ENCODE measurements at regions not wholly inside any gene's neighbourhood (a gene's known extent, or its start where the extent isn't known, plus 50 kb on each side); places are given as distances from the start of the nearest gene placed in this dataset.
"Not testable (repeated sequence)": the region's sequence is repeated elsewhere in the genome, so short reads cannot be mapped to it uniquely, and the experiment has no call there.

DNA sequence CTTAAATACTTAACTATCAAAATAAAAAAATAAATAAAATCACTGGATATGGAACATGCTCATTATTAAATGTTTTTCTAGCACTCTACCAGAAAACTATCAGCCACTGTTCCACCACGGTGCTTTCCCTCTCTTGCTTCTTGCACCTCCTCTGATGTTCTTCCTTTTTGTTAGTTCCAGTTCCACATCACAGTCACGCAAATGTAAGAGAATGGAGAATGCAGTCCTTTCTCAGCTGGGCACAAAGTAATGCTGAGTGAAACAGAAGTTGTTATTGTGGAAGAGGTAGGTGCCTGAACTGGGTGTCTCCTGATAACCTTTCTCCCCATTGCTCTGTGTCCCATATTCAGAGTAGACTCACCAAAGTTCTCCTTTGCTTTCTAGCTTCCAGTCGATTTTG, 1116.9 kb upstream of the TMEM132C start:
- Histone ChIP-seq H3K27me3 (ENCODE audit: insufficient read depth, low read length) (no peaks in the 10 kb centered on the region), H3K4me1 (ENCODE audit: insufficient read depth, low read length) (no peaks in the 10 kb centered on the region), H3K4me3 (ENCODE audit: low read length) (no peak overlapping the region), H3K36me3 (ENCODE audit: insufficient read depth, low read length) (no peaks in the 10 kb centered on the region), H2AFZ (ENCODE audit: low read depth, low read length) (no peak overlapping the region), H3K9me3 (ENCODE audit: low read length) (no peaks in the 10 kb centered on the region)

DNA sequence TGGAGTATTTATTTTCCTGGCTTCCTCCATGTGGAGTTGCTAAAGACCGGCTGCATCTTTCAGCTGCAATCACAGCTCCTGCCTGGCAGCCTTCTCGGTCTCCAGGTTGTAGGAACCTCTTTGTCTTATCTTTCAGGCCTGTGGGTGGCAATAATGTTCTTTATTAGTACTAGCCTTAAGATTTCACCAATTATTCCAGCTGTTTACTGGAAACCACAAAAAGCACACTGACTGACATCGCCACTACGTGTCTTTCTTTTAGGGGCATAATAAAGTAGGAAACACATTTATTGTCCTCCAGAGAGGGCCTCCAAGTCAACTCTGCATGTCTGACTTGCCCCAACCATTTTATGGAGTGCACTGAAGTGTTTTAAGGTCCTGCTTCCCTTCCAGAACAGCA, 1116.5 kb upstream of the TMEM132C start:
- Histone ChIP-seq H2AFZ (ENCODE audit: low read depth, low read length) (no peak overlapping the region), H3K4me3 (ENCODE audit: low read length) (no peak overlapping the region), H3K4me1 (ENCODE audit: insufficient read depth, low read length) (no peaks in the 10 kb centered on the region), H3K9me3 (ENCODE audit: low read length) (no peaks in the 10 kb centered on the region), H3K27me3 (ENCODE audit: insufficient read depth, low read length) (no peaks in the 10 kb centered on the region), H3K36me3 (ENCODE audit: insufficient read depth, low read length) (no peaks in the 10 kb centered on the region)

DNA sequence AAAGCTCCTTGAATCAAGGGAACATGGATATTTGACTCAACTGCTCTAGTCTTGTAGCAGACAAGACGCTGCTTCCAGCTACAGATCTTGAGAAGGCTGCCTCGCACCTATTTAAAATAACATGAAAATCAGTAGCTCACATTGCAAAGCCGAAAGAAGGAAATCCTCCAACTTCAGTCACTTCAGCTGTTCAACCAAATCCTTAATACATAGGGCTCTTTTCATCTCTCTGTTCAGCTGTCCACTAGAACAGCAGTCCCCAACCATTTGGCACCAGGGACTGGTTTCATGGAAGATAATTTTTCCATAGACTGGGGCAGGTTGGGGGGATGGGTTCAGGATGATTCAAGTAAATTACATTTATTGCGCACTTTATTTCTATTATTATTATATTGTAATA, 1116.0 kb upstream of the TMEM132C start:
- Histone ChIP-seq H3K4me3 (ENCODE audit: low read length) (no peak overlapping the region), H3K27me3 (ENCODE audit: insufficient read depth, low read length) (no peaks in the 10 kb centered on the region), H2AFZ (ENCODE audit: low read depth, low read length) (no peak overlapping the region), H3K36me3 (ENCODE audit: insufficient read depth, low read length) (no peaks in the 10 kb centered on the region), H3K4me1 (ENCODE audit: insufficient read depth, low read length) (no peaks in the 10 kb centered on the region), H3K9me3 (ENCODE audit: low read length) (no peaks in the 10 kb centered on the region)

DNA sequence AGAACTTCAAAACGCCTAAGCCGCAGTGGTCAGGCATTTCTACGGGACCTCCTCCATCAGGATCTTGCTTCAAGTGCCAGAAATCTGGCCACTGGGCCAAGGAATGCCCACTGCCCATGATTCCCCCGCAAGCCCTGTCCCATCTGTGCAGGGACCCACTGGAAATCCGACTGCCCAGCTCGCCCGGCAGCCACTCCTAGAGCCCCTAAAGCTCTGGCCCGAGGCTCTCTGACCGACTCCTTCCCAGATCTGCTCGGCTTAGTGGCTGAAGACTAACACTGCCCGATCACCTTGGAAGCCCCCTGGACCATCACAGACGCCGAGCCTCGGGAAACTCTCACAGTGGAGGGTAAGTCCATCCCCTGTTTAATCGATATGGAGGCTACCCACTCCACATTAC, 1113.0 kb upstream of the TMEM132C start:
- Histone ChIP-seq H3K27me3 (ENCODE audit: insufficient read depth, low read length) (no peaks in the 10 kb centered on the region), H3K4me3 (ENCODE audit: low read length) (no peak overlapping the region), H3K36me3 (ENCODE audit: insufficient read depth, low read length) (no peaks in the 10 kb centered on the region), H3K9me3 (ENCODE audit: low read length) (no peaks in the 10 kb centered on the region), H2AFZ (ENCODE audit: low read depth, low read length) (no peak overlapping the region), H3K4me1 (ENCODE audit: insufficient read depth, low read length) (no peaks in the 10 kb centered on the region)

DNA sequence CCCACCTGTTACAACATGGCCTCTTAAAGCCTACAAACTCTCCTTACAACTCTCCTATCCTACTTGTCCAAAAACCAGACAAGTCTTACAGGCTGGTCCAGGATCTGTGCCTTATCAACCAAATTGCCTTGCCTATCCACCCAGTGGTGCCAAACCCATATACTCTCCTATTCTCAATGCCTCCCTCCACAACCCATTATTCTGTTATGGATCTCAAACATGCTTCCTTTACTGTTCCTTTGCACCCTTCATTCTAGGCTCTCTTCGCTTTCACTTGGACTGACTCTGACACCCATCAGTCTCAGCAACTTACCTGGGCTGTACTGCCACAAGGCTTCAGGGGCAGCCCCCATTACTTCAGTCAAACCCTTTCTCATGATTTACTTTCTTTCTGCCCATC, 1112.1 kb upstream of the TMEM132C start:
- not testable (repeated sequence) for H3K4me3 ChIP-seq (ENCODE audit: low read length); H3K9me3 ChIP-seq (ENCODE audit: low read length); H2AFZ ChIP-seq (ENCODE audit: low read depth, low read length); H3K36me3 ChIP-seq (ENCODE audit: insufficient read depth, low read length); H3K4me1 ChIP-seq (ENCODE audit: insufficient read depth, low read length); H3K27me3 ChIP-seq (ENCODE audit: insufficient read depth, low read length)

DNA sequence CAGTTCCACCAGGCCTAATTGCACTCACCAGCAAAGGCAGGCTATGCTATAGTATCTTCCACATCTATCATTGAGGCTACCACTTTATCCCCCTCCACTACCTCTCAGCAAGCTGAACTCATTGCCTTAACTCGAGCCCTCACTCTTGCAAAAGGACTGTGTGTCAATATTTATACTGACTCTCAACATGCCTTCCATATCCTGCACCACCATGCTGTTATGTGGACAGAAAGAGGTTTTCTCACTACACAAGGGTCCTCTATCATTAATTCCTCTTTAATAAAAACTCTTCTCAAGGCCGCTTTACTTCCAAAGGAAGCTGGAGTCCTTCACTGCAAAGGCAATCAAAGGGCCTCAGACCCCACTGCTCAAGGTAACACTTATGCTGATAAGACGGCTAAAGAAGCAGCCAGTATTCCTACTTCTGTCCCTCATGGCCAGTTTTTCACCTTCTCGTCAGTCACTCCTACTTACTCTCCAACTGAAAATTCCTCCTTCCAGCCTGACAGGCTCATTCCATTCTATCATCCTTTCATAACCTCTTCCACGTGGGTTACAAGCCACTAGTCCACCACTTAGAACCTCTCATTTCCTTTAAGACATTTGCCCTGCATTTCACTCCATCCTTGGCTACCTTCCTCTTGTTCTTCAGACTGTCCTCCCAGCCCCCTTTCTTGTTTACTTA, 1110.9 kb upstream of the TMEM132C start:
- not testable (repeated sequence) for H3K4me3 ChIP-seq (ENCODE audit: low read length); H3K4me1 ChIP-seq (ENCODE audit: insufficient read depth, low read length); H3K9me3 ChIP-seq (ENCODE audit: low read length); H3K36me3 ChIP-seq (ENCODE audit: insufficient read depth, low read length); H2AFZ ChIP-seq (ENCODE audit: low read depth, low read length); H3K27me3 ChIP-seq (ENCODE audit: insufficient read depth, low read length)

DNA sequence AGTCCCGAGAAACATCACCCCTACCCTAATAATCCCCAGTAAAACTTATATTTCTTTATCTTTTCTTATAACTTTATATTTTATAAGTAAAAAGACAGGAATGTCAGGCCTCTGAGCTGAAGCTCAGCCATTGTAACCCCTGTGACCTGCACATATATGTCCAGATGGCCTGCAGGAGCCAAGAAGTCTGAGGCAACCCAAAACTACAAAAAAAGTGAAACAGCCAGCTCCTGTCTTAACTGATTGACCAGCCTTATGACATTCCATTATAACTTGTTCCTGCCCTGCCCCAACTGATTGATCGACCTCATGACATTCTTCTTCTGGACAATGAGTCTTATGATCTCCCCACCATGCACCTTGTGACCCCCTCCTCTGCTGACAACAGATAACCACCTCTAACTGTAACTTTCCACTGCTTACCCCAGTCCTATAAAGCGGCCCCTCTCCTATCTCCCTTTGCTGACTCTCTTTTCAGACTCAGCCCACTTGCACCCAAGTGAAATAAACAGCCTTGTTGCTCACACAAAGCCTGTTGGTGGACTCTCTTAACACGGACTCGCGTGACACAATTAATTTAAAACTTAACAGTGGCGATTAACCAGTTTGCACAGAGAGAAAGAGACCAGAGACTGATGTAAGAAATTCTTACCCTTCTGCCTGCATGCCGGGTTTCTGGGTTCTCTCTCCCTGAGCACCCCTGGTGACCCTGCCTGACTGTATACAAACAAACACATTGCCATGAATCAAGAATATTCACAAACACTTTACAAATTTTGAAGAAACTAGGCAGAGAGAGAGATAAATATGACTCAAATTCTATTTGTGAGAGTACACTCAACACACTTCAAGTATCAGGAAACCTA, 1109.2 kb upstream of the TMEM132C start:
- H3K4me3 ChIP-seq (ENCODE audit: low read length); H3K9me3 ChIP-seq (ENCODE audit: low read length); H3K36me3 ChIP-seq (ENCODE audit: insufficient read depth, low read length); H3K27me3 ChIP-seq (ENCODE audit: insufficient read depth, low read length); H2AFZ ChIP-seq (ENCODE audit: low read depth, low read length); H3K4me1 ChIP-seq (ENCODE audit: insufficient read depth, low read length): not testable (repeated sequence)

DNA sequence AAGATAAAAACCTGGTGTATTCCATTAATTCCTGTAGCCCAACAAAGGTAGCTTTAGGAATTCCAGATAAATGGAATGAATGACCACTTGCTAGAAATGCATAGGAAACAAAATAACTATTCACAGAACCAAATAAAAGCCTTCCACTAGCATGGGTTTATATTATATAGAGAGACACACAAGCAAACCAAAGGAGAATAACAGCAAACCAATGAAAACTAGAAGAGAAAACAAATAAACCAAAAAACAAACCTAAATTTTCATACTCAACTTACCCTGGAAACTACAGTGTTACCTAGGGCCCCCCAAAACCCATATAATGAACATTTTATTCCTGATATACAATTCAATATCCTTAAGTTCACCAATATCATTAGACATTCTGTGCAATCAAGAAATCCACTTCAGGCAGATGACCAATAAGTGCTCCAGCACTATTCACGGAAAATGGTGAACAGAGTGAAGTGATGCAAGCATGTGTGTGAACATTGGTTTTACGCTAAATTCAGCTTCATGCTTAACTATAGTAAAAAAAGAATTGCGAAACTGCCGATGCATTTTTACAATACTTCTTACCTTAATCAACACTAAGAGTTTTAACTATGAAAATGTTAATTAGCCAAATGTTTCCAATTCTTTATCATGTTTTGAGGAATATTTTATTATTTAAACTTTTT, 1108.4 kb upstream of the TMEM132C start:
- Histone ChIP-seq H3K4me1 (ENCODE audit: insufficient read depth, low read length) (no peaks in the 10 kb centered on the region), H3K36me3 (ENCODE audit: insufficient read depth, low read length) (no peaks in the 10 kb centered on the region), H2AFZ (ENCODE audit: low read depth, low read length) (no peak overlapping the region), H3K27me3 (ENCODE audit: insufficient read depth, low read length) (no peaks in the 10 kb centered on the region), H3K9me3 (ENCODE audit: low read length) (no peaks in the 10 kb centered on the region), H3K4me3 (ENCODE audit: low read length) (no peak overlapping the region)

DNA sequence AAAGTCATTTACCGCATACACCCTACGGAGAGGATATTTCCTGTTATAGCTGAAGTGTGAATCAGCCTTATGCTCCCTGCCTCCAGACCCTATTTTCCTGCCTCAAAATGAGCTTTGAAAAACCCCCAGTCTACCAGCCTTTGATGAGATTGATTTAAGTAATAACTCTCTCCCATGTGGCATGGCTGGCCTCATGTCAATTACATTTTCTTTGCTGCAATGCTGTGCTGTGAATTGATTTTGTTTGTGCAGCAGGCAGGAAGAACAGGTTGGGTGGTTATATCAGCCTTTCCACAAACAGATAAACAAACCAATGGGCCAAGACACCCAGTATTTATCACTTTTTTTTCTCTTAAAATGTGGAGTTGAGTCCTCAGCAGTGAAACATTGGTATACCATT, 1105.5 kb upstream of the TMEM132C start:
- H2AFZ ChIP-seq (ENCODE audit: low read depth, low read length) = no peak overlapping the region
- peaks cover 3% of the 10 kb centered on the region for H3K4me1 ChIP-seq (ENCODE audit: insufficient read depth, low read length)
- no peaks in the 10 kb centered on the region for H3K9me3 ChIP-seq (ENCODE audit: low read length)
- no peak overlapping the region for H3K4me3 ChIP-seq (ENCODE audit: low read length)
- H3K36me3 ChIP-seq (ENCODE audit: insufficient read depth, low read length) = no peaks in the 10 kb centered on the region
- H3K27me3 ChIP-seq (ENCODE audit: insufficient read depth, low read length) = no peaks in the 10 kb centered on the region

DNA sequence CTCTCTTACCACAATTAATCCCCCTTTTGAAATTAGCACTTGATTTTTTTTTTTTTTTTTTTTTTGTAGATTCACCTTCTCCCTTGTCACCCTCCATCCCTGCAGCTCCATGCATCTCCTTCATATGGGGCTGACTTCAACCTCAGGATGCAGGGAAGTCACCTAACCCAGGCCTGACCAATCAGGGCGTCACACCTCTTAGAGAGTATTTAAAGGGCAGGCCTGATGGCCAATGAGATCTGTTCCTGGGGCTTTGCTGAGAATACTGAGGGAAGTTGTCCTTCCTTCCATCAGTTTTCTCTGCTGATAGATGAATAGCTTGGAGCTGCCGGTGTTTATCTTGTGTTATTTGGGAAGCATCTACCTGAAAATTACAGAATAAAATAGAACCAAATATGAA, 1104.7 kb upstream of the TMEM132C start:
- H3K27me3 ChIP-seq (ENCODE audit: insufficient read depth, low read length) = no peaks in the 10 kb centered on the region
- no peak overlapping the region for H2AFZ ChIP-seq (ENCODE audit: low read depth, low read length)
- H3K9me3 ChIP-seq (ENCODE audit: low read length) = no peaks in the 10 kb centered on the region
- peaks cover 3% of the 10 kb centered on the region for H3K4me1 ChIP-seq (ENCODE audit: insufficient read depth, low read length)
- no peaks in the 10 kb centered on the region for H3K36me3 ChIP-seq (ENCODE audit: insufficient read depth, low read length)
- no peak overlapping the region for H3K4me3 ChIP-seq (ENCODE audit: low read length)

DNA sequence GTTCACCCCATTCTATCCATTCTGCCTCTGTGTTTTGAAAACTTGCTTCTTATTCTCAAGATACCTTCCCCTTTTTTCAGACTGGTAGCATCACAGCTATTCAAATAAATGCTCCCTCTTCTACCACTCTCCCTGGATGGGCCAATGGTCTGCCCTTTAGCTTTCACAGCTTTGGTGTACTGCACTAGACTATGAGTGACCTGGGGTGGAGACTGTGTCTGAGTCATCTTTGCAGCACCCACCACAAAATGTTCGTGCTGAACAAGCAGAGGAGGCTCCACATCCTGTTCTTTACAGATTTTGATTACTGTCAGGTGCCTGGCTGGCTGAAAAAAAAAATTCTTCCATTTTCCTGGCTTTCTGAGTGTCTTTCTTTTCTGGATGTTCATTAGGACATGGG, 1104.1 kb upstream of the TMEM132C start:
- Histone ChIP-seq H3K4me3 (ENCODE audit: low read length) (no peak overlapping the region), H3K27me3 (ENCODE audit: insufficient read depth, low read length) (no peaks in the 10 kb centered on the region), H3K4me1 (ENCODE audit: insufficient read depth, low read length) (peaks cover 3% of the 10 kb centered on the region), H2AFZ (ENCODE audit: low read depth, low read length) (no peak overlapping the region), H3K36me3 (ENCODE audit: insufficient read depth, low read length) (no peaks in the 10 kb centered on the region), H3K9me3 (ENCODE audit: low read length) (no peaks in the 10 kb centered on the region)

DNA sequence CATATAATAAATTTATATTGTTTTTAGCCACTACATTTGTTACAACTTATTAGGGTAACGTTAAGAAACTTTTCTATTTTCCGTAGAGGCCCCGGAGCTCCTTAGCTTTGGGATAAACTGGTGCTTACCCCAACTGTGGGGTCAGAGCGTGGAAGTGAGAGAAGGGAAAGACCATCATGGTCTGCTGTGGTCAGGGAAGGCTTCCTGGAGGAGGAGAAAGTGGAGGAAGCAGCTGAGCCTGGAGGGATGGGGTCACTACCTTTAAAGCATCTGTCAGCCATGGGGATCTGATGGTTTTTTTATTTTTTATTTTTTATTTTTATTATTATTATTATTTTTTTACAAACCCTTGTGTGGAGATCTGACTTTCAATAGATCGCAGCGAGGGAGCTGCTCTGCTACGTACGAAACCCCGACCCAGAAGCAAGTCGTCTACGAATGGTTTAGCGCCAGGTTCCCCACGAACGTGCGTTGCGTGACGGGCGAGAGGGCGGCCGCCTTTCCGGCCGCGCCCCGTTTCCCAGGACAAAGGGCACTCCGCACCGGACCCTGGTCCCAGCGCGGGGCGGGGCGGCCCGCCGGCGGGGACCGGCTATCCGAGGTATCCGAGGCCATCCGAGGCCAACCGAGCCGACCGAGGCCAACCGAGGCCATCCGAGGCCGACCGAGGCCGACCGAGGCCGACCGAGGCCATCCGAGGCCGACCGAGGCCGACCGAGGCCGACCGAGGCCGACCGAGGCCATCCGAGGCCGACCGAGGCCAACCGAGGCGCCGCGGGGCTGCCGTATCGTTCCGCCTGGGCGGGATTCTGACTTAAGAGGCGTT, 1101.2 kb upstream of the TMEM132C start:
- peak overlapping the region; percentile 46 for H2AFZ ChIP-seq (ENCODE audit: low read depth, low read length)
- H3K27me3 ChIP-seq (ENCODE audit: insufficient read depth, low read length) = no peaks in the 10 kb centered on the region
- H3K9me3 ChIP-seq (ENCODE audit: low read length) = no peaks in the 10 kb centered on the region
- peak overlapping the region; percentile 52 for H3K4me3 ChIP-seq (ENCODE audit: low read length)
- H3K36me3 ChIP-seq (ENCODE audit: insufficient read depth, low read length) = no peaks in the 10 kb centered on the region
- H3K4me1 ChIP-seq (ENCODE audit: insufficient read depth, low read length) = peaks cover 3% of the 10 kb centered on the region
